Neural cell (in vitro differentiated cells): ENCODE measurements at regions not wholly inside any gene's neighbourhood (a gene's known extent, or its start where the extent isn't known, plus 50 kb on each side); places are given as distances from the start of the nearest gene placed in this dataset.

Experiments used
- TAF1 ChIP-seq: IDR thresholded peaks from 2 replicates; pipeline ENCODE4 v1.6.1; 2012; ENCODE audit warnings: low read depth
- TF ChIP-seq, protein P1 (sequence below): IDR thresholded peaks from 2 replicates; pipeline ENCODE4 v1.6.1; 2012; ENCODE audit warnings: borderline replicate concordance
- TF ChIP-seq, protein P2 (sequence below): fragments of 450-650 bp; IDR thresholded peaks from 2 replicates; pipeline ENCODE4 v1.5.1; 2014; ENCODE audit warnings: antibody characterized with exemption, mild to moderate bottlenecking, moderate library complexity; ENCODE audit not compliant: poor library complexity, severe bottlenecking

DNA sequence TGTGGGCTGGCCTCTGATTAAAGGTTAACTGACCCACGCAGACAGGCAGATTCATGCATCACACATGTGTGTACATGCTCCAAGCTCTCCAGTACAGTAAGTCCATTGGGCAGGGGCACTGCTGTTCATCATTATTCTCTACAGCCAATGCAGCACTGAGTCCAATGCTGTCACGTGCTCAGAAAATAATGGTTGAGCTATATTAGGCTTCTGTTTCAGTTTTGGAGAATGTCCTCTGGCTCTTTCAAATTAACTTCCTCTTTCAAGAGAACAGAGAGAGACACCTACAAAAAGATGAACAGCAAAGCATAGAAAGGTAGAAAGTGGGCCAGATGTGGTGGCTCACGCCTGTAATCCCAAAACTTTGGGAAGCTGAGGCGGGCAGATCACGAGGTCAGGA, 202.6 kb downstream of the MEX3B start:
- TF ChIP-seq, protein P1, sequence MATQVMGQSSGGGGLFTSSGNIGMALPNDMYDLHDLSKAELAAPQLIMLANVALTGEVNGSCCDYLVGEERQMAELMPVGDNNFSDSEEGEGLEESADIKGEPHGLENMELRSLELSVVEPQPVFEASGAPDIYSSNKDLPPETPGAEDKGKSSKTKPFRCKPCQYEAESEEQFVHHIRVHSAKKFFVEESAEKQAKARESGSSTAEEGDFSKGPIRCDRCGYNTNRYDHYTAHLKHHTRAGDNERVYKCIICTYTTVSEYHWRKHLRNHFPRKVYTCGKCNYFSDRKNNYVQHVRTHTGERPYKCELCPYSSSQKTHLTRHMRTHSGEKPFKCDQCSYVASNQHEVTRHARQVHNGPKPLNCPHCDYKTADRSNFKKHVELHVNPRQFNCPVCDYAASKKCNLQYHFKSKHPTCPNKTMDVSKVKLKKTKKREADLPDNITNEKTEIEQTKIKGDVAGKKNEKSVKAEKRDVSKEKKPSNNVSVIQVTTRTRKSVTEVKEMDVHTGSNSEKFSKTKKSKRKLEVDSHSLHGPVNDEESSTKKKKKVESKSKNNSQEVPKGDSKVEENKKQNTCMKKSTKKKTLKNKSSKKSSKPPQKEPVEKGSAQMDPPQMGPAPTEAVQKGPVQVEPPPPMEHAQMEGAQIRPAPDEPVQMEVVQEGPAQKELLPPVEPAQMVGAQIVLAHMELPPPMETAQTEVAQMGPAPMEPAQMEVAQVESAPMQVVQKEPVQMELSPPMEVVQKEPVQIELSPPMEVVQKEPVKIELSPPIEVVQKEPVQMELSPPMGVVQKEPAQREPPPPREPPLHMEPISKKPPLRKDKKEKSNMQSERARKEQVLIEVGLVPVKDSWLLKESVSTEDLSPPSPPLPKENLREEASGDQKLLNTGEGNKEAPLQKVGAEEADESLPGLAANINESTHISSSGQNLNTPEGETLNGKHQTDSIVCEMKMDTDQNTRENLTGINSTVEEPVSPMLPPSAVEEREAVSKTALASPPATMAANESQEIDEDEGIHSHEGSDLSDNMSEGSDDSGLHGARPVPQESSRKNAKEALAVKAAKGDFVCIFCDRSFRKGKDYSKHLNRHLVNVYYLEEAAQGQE: no peak
- TF ChIP-seq, protein P2, sequence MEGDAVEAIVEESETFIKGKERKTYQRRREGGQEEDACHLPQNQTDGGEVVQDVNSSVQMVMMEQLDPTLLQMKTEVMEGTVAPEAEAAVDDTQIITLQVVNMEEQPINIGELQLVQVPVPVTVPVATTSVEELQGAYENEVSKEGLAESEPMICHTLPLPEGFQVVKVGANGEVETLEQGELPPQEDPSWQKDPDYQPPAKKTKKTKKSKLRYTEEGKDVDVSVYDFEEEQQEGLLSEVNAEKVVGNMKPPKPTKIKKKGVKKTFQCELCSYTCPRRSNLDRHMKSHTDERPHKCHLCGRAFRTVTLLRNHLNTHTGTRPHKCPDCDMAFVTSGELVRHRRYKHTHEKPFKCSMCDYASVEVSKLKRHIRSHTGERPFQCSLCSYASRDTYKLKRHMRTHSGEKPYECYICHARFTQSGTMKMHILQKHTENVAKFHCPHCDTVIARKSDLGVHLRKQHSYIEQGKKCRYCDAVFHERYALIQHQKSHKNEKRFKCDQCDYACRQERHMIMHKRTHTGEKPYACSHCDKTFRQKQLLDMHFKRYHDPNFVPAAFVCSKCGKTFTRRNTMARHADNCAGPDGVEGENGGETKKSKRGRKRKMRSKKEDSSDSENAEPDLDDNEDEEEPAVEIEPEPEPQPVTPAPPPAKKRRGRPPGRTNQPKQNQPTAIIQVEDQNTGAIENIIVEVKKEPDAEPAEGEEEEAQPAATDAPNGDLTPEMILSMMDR: no peak
- no peak for TF ChIP-seq TAF1
